RPMI7951 (cell line): ENCODE measurements at regions not wholly inside any gene's neighbourhood (a gene's known extent, or its start where the extent isn't known, plus 50 kb on each side); places are given as distances from the start of the nearest gene placed in this dataset.
A peak's percentile ranks its signal among the peaks of the same experiment; 100 is the strongest.

Experiments used
- DNase-seq: peaks from one replicate; pipeline ENCODE4 v3.0.0-alpha.2; 2012; ENCODE audit warnings: low read depth

GRCh38 chr20:62562831-62563230, 79.5 kb upstream of the SLCO4A1 start:
- no peak for DNase-seq

- no peak for DNase-seq
Measured at GRCh38 chr20:62563561-62563960, 78.7 kb upstream of the SLCO4A1 start.

- DNase-seq, result no peak
Measured at GRCh38 chr20:62564456-62565245, 77.7 kb upstream of the SLCO4A1 start.

- no peak for DNase-seq
Measured at GRCh38 chr20:62566266-62566665, 76.0 kb upstream of the SLCO4A1 start.

- DNase-seq, result no peak
Measured at GRCh38 chr20:62566771-62567170, 75.5 kb upstream of the SLCO4A1 start.

- DNase-seq, result no peak
Measured at GRCh38 chr20:62567246-62568044, 74.9 kb upstream of the SLCO4A1 start.

GRCh38 chr20:62568045-62568389, 74.3 kb upstream of the SLCO4A1 start:
- DNase-seq, result no peak

- DNase-seq, result no peak
Measured at GRCh38 chr20:62569615-62570014, 72.7 kb upstream of the SLCO4A1 start.

GRCh38 chr20:62570403-62570802, 71.9 kb upstream of the SLCO4A1 start:
- DNase-seq, result no peak

- DNase-seq, result no peak
Measured at GRCh38 chr20:62570897-62571668, 71.2 kb upstream of the SLCO4A1 start.

GRCh38 chr20:62571669-62572344, 70.5 kb upstream of the SLCO4A1 start:
- DNase-seq, result no peak

GRCh38 chr20:62572980-62573379, 69.3 kb upstream of the SLCO4A1 start:
- no peak for DNase-seq

- no peak for DNase-seq
Measured at GRCh38 chr20:62573817-62574216, 68.5 kb upstream of the SLCO4A1 start.

GRCh38 chr20:62574230-62574993, 67.9 kb upstream of the SLCO4A1 start:
- no peak for DNase-seq

- no peak for DNase-seq
Measured at GRCh38 chr20:62575976-62576722, 66.2 kb upstream of the SLCO4A1 start.

GRCh38 chr20:62576815-62577489, 65.4 kb upstream of the SLCO4A1 start:
- DNase-seq, result peak; percentile 53

- DNase-seq, result no peak
Measured at GRCh38 chr20:62577490-62577836, 64.8 kb upstream of the SLCO4A1 start.

GRCh38 chr20:62578294-62578897, 63.9 kb upstream of the SLCO4A1 start:
- DNase-seq, result no peak

GRCh38 chr20:62580052-62580451, 62.3 kb upstream of the SLCO4A1 start:
- DNase-seq, result no peak
